CD4-positive, alpha-beta T cell treated with Interleukin-2 at 100 ng/mL for 4 hours (primary cell): ENCODE measurements at regions not wholly inside any gene's neighbourhood (a gene's known extent, or its start where the extent isn't known, plus 50 kb on each side); places are given as distances from the start of the nearest gene placed in this dataset.

ENCODE experiments used
- DNase-seq: peaks from one replicate; pipeline ENCODE4 v3.0.0-alpha.2; 2020; ENCODE audit warnings: low spot score

DNA sequence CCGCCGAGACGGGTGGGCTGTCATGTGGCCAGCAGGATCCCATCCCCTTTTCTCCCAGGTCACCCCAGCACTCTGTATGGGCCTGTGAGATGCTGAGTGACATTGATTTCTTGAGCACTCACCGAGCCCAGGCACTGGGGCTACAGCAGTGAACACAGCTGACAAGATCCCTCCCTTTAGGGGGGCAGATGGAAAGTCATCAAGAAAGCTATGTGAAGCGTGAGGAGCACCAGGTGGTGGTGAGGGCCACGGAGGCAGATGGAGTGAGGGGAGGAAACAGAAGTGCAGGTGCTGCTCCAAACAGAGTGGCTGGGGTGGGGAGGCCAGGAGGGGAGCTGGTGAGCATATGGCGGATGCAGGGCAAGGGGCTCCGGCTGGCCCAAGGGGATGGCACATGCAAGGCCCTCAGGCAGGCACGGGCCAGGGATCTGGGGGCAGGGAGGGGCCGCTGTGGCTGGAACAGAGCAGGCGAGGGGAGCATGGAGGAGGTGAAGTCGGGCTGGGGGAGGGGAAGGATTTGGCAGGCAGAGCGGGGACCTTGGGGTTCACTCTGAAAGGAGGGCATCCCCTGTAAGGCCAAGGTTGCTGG lies 184.0 kb downstream of the BMP7 start:
- no peak for DNase-seq

DNA sequence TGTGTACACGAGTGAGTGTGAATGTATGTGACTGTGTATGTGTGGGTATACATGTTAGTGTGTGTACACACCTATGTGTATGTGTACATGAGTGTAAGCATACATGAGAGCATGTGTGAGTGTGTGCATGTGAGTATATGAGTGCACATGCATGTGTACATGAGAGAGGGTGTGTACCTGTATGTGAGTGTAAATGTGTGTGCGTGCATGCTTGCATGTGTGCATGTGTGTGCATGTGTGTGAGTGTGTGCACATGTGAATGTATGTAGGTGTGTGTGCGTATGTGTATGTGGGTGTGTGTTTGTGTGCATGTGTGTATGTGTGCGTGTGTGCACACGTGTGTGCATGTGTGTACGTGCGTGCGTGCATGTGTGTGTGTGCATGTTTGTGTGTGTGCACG lies 183.4 kb downstream of the BMP7 start:
- DNase-seq: no peak

DNA sequence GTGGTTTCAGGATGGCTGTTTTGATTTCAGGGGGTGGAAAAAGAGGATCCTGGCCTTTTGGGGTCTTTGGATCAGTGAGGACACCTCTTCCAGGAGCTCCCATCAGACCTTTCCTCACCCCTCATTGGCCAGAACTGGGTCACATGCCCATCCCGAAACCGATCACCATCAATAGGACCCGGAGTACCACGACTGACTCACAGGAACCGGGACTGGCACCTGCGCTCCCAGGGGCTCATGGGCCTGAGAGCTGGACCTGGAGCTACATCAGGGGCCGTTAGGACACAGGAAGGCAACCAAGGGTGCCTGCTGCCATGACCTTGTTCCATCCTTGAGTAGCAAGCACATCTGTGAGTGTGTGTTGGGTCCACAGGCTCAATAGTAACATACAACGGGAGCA lies 180.4 kb downstream of the BMP7 start:
- no peak for DNase-seq

DNA sequence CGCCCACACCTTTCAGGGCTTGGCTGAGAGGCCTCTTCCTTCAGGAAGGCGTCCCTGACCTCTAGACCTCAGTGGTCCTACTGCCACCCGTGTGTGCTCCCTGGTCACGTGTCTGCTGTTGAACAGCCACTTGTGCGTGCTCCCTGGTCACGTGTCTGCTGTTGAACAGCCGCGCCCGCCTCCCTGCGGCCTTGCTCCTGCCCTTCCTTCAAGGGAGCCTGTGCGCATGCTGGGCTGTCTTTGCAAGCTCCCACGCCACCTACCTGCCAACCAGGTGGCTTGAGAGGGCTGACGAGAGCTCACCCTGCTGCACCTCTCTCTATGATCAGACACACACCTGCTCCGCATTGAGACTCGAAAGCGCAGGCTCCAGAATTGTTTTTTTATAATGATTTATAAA lies 179.3 kb downstream of the BMP7 start:
- no peak for DNase-seq

DNA sequence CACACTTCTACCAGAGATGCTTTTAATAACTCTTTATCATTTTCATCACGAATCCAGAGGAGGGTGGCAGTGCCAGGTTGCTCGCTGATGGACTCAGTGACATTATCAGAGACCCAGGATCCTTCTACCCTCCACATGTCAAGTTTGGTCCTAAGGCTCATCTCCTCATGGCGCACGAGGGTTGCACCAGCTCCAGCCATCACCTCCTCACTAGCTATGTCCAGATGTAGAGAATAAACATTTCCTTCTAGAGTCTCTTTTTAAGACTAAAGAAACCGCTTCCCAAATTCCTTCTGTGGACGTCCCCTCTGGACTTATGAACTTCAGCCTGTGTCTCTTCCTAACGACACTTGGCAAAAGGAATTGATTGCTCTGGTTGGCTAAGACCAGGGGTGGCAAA lies 178.7 kb downstream of the BMP7 start:
- DNase-seq: no peak

DNA sequence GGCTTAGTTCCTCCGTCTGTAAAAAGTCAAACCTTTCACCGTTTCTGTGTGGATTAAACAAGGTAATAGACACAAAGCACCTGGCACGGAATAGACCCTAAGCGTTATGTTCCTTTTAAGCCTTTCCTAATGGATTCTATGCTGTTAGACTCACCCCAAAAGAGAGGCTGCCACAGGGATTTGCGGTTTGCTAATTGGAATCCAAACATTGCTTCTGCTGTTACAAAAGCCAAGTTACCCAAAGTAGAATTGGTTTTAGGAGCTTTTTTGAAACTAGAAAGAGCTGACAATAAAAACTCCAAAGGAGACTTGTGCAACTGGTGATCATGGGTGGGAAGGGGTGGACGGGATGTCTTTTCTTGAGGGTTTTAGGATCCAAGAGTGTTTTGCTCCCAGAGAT lies 178.0 kb downstream of the BMP7 start:
- DNase-seq: no peak

DNA sequence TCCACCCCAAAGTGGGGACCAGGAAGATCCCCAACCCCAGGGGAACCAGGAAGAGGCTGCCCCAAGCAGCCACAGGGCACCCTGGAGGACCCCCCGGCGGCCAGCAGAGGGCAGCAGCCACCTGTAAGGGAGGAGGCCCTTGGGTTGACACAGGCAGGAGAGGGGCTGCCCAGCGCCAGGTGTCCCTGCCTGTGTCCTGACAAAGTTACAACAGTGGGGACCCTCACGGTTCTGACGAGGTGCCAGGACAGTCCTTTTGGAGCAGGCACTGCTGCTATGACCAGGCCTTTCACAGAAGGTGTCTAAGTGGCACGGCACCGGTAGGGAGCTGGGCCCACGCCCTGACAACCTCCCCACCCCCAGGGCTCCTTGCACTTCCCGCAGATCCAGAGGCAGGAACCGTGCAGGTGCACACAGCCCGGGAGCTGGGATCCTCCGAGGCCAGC lies 176.7 kb downstream of the BMP7 start:
- DNase-seq: peak; percentile 24

DNA sequence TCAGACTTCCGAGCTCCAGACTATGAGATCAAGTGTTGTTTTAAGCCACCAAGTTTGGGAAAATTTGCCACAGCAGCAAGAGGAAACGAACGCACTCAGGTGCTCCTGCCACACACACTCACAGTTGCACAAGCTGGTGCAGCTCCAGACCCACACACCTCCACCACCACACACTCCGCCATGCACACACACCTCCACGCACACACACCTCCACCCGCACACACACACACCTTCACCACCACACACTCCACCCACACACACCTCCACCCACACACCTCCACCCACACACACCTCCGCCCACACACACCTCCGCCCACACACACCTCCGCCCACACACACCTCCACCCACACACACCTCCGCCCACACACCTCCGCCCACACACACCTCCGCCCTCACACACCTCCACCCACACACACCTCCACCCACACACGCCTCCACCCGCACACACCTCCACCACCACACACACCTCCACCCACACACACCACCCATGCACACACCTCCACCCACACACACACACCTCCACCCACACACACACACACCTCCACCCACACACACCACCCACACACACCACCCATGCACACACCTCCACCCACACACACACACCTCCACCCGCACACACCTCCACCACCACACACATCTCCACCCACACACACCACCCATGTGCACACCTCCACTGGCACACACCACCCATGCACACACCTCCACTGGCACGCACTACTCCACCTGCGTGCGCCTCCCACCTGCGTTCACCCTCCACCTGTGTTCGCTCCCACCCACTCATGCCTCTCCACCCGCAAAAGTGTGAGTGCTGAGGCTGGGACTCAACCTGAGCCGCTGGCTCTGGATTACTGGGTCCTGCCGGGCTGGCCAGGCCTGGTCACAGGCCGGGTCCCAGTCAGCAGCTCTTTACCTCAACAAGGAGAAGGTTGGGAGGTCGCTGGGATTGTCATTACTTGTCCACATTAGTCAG lies 175.6 kb downstream of the BMP7 start:
- DNase-seq: no peak

DNA sequence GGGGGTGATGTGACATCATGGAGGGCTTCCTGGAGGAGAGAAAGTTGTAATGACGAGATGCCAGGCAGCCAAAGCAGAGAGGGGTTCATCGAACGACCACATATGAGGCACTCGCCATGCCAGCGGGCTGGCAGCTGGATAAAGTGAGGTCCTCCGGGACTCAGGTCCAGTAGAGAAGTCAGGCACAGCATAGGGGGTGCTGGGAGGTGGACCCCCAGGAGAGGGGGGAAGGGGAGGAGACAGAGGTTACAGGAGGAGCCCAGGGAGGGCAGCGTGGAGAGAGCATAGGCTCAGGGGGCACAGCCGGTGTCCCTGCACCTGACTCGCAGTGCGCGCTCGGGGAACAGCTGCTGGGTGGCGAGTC lies 174.7 kb downstream of the BMP7 start:
- no peak for DNase-seq

DNA sequence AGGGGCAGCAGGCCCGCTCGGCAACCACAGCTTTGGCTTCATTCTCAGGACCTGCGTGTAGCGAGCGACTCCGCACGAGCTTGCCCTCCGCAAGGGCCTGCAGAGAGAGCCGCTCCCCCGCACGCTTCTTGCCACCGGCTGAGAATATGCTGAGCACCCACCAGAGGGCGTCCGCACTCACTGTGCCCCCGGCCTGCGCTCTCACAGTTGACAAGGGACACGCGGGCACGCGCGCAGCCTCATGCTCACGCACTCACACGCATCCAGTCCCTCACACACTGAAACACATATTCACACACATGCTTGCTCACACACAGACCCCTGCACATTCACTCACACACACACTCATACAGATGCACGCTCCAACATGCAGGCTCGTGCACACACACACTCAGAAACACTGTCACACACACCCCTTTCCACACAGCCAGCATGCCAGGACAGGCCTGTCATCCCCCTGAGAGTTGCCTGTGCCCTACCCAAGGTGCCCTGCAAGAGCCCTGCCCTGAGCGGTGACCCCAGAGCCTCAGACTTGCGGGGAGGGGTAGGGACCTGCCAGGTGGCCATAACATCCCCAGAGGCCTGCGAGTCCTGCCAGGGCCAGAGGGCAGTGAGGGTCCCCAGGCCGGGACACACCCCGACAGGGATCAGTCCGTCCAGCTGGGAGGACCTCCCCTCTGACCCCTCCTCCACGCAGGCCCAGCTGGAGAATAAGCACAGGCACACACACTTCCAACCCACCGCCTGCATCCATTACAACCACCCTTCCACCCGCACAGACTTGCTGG lies 174.1 kb downstream of the BMP7 start:
- DNase-seq: peak; percentile 26

DNA sequence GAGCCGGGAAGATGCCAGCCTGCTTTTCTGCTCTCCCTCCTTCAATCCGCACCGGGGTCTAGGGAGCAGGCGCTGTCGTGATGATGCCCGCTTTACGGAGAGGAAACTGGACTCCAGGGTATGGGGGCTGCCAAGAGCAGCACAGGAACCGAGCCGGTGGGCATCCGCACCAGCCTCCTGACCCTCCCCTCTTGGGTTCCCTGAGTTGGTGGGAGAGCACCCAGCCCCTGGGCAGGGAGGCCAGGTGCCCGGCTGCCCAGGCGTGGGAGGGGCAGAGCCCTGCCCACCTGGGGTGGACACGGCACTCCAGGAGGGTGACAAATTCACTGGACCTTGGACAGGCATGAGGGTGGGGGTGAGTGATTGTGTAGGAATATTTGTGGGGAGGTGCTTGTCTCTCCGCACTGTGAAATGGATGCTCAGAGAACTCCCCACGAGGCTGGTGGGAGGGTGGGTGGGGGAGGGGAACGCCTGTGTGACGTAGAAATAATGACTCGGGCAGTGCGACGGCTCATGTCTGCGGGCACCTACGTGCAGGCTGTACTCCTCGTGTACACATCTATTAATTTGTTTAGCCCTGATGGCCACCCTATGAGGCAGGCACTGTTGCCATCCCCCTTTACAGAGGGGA lies 173.4 kb downstream of the BMP7 start:
- no peak for DNase-seq

DNA sequence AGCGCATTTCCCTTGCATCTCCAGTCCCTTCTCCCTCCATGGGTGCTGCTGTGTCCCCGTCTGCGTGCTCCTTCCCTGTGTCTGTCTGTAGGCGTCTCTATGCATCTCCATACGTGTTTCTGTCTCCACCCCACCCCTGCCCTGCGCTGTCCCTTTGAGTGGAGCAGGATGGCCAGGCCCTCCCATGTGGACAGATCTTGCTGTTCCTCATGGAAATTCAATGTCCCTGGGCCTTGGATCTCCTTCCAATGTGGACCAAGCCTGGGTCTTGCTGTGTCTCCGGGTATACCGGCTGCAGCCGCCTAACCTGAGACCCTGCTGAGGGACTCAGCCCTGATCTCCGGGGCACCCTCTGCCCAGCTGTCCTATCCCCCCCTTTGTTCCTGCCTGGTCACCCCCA lies 172.7 kb downstream of the BMP7 start:
- no peak for DNase-seq

DNA sequence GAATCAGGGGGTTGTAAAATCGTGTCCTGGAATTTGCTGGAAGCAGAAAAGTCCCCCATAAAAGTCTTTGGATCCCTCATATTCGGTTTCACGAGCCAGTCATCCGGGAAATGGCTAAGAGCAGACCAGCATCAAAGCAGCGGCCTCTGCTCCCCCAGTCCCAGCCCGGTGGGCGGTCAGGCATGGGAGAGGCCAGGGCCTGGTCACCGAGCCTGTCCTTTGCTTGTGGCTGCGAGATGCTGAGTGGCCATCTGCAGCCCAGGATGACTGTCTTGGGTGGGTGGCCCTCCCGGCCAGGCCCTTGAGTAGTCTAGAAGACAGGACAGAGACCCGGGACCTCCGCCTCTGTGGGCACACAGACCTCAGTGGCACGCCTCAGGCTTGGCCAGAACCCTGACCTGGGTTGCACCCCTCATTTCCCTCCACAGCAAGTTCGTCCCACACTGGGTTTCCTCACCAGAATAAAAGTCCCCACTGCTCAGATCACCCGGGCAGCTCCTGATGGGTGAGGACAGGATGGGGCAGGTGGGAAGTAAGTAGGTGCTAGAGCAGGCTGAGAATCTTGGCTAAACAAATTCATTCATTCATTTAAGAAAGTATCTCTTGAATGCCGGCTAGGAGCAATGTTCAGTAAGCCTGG lies 172.1 kb downstream of the BMP7 start:
- no peak for DNase-seq

DNA sequence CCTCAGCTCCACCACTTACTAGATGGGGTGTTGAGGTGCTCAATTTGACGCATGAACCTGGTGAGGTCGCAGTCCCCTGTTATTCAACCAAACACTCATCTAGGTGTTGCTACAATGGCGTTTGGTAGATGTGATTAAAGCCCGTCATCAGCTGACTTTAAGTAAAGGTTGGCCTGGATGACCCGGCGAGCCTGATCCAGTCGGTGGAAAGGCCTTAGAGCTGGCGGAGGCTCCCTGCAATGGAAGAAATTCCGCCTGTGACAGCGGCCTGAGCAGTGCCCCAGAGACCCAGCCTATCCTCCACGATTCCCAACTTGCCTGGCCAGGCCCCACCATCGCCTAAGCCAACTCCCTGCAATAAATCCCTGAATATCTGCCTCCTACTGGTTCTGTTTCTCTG lies 171.4 kb downstream of the BMP7 start:
- no peak for DNase-seq

DNA sequence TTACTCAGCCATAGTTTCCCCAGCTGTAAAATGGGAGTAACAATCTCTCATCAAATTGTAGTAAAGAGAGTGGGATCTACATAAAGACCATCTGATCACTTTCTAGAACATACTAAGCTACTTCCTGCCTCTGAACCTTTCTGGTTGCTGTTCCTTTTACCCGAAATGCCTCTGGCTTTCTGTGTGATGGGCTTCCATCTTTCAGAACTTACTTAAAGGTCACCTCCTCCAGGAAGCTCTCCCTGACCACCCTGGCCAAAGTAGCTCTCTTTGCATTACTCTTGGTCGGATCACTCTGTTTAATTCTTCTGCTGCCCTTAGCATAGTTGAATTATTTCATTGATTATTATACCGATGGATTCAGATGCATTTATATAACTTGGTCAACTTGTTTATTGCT lies 171.0 kb downstream of the BMP7 start:
- DNase-seq: no peak

DNA sequence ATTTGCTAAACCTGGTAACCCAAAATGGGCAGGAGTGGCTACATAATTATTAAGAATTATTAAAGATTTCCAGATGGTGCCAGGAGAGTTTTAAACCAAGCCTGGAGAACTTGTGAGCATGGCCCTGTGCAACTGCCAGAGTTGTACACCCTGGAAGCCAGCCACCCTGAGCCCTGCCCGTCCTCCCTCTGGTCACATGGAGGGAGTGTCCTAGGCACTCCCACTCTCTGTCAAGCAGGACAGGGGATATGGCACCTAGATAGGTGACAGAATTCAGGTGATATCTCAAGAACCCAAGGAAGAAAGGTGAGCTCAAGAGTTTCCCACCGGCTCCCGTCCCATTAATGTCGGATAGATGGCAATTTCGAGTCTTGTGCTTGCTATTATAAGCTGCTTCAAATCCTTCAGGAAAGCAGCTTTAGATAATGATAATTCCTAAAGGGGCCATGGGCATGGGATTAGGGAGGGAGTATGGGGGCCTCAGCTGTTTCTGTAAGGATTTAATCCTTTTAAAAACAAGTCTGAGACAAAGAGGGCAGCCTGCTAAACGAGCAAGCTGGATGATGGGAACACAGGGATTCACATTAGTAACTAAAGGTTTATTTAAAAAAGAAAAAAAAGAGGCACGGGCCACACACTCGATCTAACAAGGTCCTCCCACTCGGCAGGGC lies 169.1 kb downstream of the BMP7 start:
- DNase-seq: no peak

DNA sequence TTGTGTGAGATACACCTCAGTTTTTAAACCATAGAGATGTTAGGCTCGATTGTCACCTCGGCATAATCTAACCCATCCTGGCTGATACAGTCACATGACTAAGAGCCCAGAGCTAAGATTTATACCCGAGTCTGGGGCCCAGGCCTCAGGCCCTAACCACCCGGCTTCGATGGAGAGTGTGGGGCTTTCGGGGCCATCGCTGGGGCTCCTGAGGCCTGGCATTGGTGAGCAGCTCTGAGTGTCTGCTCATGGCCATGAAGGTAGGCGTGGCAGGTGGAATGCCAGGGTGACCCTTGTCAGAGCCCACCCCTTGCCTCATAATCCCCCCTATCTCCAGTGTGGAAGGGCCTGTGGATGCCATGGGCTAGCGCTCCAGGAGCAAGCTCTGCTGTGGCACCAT lies 164.3 kb downstream of the BMP7 start:
- no peak for DNase-seq

DNA sequence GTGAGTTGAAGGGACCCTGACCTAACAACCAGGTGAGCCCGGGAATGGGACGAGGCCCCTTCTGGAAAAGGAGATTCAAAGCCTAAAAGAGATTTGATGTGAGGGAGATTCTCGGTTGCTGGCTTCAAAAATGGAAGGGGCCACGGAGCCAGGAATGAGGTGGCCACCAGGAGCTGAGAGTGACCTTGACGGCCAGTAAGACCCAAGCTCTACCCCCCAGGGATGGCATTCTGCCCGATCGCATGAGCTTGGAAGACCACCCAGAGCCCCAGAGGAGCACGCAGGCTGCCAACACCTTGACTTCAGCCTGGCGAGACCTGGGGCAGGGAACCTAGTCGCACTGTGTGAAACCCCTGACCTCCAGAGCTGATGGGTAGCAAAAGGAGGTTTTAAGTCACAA lies 163.9 kb downstream of the BMP7 start:
- no peak for DNase-seq

DNA sequence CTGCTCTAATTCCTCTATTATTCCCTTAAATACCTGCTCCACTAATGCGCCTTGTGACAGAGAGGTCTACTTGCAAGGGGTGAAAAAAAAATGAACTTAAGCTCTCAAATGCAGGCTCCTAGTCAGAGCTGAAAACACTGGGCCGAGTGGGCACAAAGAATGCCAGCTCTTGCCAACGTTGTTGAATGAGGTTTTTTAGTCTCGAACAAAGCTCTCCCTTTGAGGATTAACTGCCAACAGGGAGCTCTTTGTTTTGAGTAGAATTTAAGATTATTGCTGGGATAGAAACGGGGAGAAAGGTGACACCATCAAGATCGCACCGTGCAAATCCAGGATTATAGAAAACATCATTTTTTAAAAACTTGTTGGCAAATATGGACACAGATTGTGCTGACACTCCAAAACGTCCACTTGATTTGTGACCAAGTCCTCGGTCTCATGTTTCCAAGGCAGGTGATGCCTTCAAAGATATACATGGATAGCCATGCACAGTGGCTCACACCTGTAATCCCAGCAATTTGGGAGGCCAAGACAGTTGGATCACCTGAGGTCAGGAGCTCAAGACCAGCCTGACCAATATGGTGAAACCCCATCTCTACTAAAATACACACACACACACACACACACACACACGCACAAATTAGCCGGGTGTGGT lies 163.2 kb downstream of the BMP7 start:
- no peak for DNase-seq

DNA sequence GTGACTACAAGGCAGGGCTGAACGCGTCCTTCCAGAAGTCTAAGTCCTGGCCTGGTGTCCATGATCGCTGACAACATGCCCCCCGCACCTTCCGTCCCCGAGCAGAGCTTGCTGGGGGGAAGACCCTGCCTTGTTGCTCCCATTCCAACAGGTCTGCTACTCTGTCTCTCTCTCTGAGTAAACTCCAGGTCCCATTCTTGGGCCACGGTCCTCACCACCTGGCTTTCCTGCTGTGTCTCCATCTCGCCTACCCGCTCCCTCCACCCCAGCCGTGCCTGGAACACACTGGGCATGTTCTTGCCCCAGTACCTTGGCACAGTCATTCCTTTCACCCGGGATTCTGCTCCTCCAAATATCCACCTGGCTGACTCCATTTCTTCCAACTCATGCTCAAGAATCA lies 162.3 kb downstream of the BMP7 start:
- DNase-seq: no peak

DNA sequence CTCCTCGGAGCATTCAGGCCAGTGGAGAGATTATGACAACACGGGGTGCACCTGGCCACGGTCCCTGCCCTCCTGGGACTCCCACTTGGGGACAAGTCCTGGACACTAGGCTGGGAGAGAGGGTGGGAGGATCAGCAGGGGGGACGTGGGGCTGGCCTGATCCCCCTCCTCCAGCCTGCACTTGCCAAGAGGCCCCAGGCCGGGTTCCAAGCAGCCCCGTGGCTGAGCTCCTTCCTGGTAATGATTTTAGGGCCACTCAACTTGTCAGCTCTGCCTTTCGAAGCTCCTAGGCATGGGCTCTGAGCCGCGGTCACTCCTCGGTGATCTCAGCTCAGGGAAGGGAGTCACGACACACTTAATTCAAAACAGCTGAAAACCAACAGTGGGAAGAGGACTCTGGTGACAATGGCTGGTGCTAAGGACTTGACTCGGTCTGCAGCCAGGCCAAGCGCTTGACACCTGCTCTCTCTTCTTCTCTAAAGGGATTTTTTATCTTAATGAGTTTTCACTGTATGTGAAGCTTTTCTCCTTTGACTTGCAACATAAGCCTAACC lies 161.7 kb downstream of the BMP7 start:
- DNase-seq: no peak
